Left hindlimb (tissue), 1 donor: ENCODE measurements at regions not wholly inside any gene's neighbourhood (a gene's known extent, or its start where the extent isn't known, plus 50 kb on each side); places are given as distances from the start of the nearest gene placed in this dataset.

Experiments
- DNase-seq: peaks from one replicate; pipeline ENCODE4 v3.0.0-alpha.2; 2018

GRCh38 chr12:88419794-88420193 lies 160.5 kb downstream of the KITLG start:
- DNase-seq, result no peak

- DNase-seq, result no peak
These were observed 159.8 kb downstream of the KITLG start for GRCh38 chr12:88420457-88420856.

GRCh38 chr12:88424791-88425730 lies 155.2 kb downstream of the KITLG start:
- DNase-seq, result no peak

GRCh38 chr12:88428350-88428749 lies 151.9 kb downstream of the KITLG start:
- DNase-seq, result no peak

GRCh38 chr12:88431246-88431645 lies 149.0 kb downstream of the KITLG start:
- DNase-seq, result no peak

- DNase-seq, result no peak
These were observed 147.5 kb downstream of the KITLG start for GRCh38 chr12:88432531-88433490.

GRCh38 chr12:88433997-88434703 lies 146.1 kb downstream of the KITLG start:
- DNase-seq, result no peak

GRCh38 chr12:88435334-88436076 lies 144.8 kb downstream of the KITLG start:
- no peak for DNase-seq

- no peak for DNase-seq
These were observed 143.0 kb downstream of the KITLG start for GRCh38 chr12:88437226-88437625.
